ENCODE measurements at regions not wholly inside any gene's neighbourhood (a gene's known extent, or its start where the extent isn't known, plus 50 kb on each side); places are given as distances from the start of the nearest gene placed in this dataset.
"Not testable (repeated sequence)": the region's sequence is repeated elsewhere in the genome, so short reads cannot be mapped to it uniquely, and the experiment has no call there.

DNA sequence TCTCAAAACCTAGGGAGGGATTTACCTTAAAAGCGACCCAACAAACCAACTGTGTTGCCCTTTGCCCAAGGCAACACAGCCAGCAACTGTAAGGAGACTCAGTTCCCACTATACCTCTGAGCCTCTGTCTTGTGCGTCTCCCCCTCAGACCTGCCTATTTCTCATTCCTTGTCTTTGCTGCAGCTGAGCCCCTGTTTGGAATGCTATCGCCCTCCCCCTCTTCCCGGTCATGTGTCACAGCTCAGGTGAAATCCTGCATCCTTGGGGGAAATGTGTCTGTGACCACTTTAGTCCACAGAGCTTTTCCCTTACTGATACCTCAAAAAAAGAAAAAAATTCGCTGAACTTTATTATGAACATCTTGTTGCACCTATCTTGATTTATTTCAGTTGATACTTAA, 52.0 kb upstream of the LRIG1 start:
- in situ Hi-C loops (cut with MboI; ENCODE audit: low sequenced_read_pairs): no loop called here

DNA sequence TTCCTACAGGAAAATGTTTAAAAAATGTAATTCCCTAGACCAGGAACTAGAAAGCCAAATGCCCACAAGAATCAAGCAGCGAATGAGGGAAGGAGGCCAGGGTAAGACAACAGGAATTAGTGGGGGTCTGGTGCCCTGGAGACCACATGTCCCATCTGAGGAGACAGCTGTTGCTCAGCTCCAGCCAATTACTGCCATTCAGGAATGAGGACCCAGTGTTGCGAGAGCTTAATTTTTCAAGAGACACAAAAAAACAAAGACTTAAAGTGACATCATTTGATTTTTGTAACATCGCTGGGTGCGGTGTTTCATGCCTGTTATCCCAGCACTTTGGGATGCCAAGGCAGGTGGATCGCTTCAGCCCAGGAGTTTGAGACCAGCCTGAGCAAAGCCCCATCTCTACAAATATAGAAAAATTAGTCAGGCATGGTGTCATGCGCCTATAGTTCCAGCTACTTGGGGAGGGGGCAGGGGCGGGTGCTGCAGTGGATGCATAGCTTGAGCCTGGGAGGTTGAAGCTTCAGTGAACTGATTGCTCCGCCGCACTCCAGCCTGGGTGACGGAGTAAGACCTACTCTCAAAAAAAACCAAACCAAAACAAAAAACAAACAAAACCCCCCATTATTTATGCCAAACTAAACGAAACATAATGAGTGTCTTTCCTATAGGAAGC, 52.8 kb upstream of the LRIG1 start:
- in situ Hi-C loops (cut with MboI; ENCODE audit: low sequenced_read_pairs): no loop called here

DNA sequence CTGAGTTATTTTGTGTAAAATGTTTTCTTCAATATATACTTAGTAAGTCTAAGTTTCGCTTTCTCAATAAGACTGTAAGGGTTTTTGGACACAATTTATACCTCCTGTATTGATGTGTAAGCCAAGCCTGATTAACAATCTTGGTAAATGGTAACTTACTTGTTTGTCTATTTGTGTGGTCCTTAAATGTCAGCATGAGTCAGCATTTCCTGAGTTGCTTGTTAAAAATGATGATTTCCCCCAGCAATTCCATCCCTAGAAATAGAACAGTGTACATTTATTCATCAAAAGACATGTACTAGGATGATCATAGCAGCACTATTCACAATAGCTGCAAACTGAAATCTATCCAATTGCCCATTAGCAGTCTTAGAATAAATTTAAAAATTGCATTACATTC, 53.4 kb upstream of the LRIG1 start:
- in situ Hi-C loops (cut with MboI; ENCODE audit: low sequenced_read_pairs): no loop called here

DNA sequence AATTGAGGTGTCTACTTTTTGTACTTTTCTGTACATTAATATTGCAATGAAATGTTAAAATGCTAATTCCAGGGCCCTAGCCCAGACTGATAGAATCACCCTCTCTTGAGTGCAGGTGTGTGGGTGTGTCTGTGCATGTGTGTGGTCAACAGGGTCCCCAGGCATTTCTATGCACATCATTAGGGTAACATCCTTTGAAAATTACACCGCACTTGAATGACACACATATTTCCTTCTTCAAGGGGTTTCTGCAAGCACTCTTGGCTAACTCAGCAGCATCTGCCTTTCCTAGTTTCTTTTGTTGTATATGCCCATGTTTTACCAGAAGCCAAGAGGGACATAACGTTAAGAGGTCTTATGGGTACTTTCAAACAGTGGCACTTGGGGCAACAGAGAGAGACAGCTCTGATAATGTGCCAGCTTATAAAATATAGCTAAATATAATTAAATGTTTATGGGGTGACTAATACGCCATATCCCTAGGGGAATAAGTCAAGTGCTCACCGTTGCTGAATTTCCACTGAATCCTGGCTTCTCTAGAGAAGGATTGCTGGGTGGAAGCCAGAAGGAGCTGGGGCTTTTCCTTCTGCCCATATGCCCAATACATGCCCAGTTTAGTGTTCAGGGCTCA, 54.5 kb upstream of the LRIG1 start:
- in situ Hi-C loops (cut with MboI; ENCODE audit: low sequenced_read_pairs): no loop called here

DNA sequence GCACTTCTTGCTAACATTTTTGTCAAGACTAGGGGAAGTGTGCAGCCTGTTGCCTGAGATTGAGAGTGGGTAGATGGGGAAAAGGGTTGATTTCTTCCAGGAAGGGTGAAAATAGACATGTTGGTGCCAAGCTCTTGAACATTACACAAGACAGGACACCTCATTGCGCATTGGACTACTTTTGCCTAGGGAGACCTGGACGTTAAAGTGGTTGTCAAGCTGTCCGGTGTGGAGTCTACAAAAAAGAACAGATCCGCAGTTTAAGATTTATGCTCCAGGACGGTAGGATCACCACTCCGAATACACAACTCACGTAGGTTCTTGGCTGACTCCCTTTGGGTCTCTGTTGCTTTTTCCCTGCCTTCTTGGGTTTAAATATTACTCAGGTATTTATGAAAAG, 56.3 kb upstream of the LRIG1 start:
- in situ Hi-C loops (cut with MboI; ENCODE audit: low sequenced_read_pairs): no loop called here

DNA sequence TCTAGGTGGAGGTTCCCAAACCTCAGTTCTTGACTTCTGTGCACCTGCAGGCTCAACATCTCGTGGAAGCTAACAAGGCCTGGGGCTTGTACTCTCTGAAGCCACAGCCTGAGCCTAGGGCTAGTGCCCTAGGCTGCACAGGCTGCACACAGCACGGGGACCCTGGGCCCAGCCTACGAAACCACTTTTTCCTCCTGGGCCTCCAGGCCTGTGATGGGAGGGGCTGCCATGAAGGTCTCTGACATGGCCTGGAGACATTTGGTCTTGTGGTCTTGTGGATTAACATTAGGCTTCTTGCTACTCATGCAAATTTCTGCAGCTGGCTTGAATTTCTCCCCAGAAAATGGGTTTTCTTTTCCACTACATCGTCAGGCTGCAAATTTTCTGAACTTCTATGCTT, 59.1 kb upstream of the LRIG1 start:
- in situ Hi-C loops (cut with MboI; ENCODE audit: low sequenced_read_pairs): not testable (repeated sequence)

DNA sequence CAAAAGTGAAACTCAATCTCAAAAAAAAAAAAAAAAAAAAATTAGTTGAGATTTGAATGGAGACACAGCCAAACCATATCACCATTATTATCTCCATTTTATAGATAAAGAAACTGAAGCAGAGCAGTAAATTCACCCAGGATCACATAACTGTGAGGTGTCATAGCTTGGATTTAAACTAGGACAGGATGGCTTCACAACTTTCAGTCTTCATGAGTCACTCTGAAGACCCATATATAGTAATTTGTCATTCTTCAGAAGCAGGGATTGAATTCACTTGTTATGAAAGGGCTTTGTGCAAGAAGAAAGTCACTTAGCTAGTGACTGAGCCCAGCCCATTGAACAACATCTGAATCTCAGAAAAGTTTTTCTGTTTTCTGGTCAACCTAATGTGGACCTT, 60.5 kb upstream of the LRIG1 start:
- in situ Hi-C loops (cut with MboI; ENCODE audit: low sequenced_read_pairs): no loop called here

DNA sequence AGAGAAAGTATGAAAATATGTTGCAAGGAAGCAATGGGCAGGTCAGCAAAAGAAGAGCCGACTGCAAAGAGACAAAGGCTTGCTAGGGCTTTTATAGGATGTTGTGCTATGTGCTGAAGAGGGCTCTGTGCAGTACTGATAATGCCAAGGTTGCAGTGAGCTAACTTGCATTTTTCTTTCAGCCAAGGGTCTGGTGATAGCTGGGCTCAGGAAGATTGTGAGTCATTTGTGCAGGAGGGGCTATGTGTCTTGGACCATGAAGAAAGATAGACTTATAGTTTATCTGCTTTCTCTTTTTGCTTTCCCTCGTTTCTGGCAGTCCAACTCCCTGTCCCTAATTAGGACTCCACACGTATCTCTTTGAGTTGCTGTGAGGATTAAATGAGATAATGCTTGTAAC, 64.5 kb upstream of the LRIG1 start:
- in situ Hi-C loops (cut with MboI; ENCODE audit: low sequenced_read_pairs): no loop called here

DNA sequence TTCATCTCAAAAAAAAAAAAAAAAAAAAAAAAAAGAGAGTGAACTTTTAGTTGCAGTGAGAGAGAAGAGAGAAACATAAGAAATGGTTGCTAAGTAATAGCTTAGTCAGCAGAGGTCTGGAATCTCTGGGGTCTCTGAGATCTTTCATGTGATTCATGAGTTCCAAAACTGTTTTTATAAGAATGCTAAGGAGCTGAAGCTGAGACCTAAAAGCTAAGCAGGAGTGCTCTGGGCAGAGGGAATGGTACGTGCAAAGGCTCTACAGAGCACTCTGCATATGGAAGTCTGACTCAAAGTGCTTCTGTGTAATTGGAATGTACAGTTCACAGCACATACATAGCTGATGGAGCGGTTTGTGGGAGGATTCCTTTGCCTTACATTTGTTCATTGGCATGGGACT, 66.3 kb upstream of the LRIG1 start:
- in situ Hi-C loops (cut with MboI; ENCODE audit: low sequenced_read_pairs): no loop called here

DNA sequence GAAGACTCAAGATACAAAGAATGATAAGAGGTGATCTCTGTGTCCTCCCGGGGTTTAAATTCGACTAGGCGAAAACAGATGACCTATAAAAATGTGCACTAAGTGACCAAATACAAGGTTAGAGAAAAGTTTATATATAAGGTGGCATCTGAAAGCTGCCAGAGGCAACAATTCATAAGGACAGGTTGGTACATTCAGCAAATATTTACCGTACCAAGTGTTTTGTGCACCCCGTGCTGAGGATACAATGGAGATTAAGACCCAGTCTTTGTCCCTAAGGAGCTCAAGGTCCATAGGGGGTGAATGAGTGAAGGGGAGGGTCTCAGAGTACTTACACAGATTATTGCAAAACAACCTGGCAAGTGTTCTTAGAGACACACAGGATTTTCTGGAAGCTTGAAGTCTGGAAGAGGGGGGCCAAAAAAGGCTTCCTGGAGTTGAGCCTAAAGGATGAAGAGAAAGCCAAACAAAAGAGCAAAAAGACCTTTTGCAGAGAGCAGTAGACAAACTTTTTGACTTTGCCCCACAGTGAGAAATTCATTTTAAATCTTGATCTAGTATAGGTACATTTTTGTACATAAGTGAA, 71.4 kb upstream of the LRIG1 start:
- in situ Hi-C loops (cut with MboI; ENCODE audit: low sequenced_read_pairs): no loop called here

DNA sequence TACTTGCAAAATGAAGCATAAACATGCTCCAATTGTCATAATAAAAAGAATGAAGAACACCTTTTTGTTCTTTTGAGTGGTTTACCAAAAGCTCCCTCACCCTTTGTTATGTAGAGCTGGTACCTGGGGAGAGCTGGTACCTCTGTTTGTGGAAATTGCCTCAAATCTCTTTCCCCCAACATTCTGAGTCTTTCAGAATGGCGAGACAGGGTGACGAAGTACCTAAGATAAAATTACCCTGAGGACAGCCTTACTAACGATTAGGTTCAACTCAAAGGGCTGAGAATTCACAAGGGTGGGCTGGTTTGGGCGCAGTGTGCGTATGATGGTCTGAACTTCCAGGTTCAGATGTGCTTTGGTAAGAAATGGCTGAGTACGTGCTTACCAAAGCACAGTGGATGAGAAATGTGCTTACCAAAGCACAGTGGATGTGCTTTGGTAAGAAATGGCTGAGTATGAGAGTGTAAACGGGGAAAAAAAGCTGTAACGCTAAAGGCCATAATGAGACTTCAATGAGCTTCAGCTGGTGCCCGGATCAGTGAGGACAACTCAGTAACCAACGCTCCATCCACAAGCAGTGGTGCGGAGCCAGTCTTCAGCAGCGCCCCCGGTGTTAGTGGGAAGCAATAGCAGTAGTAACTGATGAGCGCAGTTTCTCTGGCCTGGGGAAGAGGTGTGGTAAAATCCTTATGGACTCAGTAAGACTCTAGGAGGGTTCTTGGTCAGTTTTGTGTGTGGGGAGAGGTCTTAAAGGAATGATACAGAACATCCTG, 72.3 kb upstream of the LRIG1 start:
- in situ Hi-C loops (cut with MboI; ENCODE audit: low sequenced_read_pairs): no loop called here

DNA sequence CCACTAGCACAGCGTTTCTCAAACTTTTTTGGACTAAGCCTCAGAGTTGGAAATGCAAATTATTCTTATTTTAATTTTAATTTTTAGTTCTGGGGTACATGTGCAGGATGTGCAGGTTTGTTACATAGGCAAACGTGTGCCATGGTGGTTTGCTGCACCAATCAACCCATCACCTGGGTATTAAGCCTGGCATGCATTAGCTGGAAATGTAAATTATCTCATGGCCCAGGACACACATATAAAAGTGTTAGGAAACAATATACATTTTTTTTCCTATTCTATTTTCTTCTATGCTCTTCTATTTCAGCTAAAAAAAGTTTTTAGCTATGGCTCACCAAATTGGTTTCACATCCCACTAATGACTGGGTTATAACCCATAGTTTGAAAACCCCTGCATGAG, 73.3 kb upstream of the LRIG1 start:
- in situ Hi-C loops (cut with MboI; ENCODE audit: low sequenced_read_pairs): no loop called here

DNA sequence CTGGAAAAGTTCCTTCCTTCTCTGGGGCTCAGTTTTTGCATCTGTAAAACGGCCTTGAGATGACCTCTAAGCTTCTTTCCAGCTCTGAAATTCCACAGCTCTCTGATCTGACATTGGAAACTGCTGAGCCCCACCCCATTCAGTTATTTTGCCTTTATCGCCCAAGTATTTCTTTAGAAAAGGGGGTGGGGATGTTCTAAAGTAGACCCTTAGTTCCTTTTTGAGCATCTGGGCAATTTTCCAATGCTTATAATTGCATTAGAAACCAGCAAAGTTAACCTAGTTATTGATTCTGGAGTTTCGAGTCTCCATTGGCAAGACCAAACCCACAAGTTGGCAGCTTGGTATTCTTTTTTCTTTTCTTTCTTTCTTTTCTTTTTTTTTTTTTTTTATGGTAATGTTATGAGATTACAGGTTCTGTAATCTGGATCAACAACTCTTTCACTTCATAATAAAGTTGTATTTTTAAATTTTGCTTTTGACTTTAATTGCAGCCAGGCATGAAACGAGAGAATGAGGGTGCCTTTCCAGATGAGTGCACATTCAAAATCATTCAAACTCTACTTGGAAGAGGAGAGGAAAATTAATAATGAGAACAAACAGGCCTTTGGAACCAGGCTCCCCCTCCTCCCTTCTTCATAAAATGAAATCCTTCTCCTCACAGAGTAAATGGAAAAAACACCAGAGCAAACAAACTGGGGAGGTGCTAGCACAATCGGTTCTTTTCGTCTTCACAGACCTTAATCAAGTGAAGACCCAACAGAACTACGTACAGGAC, 76.8 kb upstream of the LRIG1 start:
- in situ Hi-C loops (cut with MboI; ENCODE audit: low sequenced_read_pairs): no loop called here

DNA sequence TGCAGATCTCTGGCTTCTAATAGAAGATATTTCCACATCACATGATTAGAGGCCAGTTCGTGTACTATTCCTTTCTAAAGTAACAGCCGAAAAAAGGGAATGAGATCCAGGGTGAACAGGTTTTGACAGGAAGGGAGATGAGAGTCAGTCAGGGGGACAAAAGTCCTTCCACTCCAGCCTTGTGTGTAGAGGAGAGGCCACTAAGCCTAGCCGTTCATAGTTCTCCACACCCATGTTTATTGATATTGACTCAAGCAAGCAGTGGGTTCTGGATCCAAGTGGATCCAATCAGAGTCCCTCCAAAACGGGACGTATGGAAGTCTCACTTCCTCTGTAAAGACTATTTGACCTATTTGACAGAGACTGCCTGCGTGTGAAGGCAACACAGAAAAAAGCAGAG, 80.4 kb upstream of the LRIG1 start:
- in situ Hi-C loops (cut with MboI; ENCODE audit: low sequenced_read_pairs): no loop called here

DNA sequence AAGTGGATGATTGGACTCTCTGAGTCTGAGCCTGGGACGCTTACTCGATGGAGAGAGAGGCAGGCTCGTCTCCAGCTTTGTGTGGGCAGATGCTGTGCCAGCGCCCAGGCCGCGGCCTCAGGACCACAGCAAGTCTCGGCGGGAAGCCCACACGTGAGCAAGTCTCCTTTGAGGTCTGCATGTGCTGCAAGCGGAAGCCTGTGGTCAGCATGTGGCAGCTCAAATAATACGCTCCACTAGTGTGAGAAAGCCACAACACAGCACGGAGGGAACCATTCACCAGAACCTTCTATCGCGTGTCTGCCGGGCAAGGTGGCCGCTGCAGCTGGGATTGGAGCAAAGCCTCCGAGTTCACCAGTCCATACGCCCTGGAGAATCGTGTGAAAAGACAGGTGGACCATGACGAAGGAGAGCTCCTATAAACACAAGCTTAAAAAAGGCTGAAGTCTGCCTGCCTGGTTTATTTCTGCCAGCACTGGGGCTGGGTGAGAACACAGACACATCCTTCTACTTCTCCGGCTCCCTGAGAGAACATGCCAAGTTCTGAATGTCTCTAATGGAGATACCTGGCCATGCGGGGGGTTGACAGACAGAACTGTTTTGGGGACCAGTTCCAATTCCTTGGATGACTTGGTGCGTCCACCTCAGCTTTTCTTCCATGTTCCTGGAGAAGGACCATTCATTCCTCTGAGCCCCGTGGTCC, 82.0 kb upstream of the LRIG1 start:
- in situ Hi-C loops (cut with MboI; ENCODE audit: low sequenced_read_pairs): no loop called here

DNA sequence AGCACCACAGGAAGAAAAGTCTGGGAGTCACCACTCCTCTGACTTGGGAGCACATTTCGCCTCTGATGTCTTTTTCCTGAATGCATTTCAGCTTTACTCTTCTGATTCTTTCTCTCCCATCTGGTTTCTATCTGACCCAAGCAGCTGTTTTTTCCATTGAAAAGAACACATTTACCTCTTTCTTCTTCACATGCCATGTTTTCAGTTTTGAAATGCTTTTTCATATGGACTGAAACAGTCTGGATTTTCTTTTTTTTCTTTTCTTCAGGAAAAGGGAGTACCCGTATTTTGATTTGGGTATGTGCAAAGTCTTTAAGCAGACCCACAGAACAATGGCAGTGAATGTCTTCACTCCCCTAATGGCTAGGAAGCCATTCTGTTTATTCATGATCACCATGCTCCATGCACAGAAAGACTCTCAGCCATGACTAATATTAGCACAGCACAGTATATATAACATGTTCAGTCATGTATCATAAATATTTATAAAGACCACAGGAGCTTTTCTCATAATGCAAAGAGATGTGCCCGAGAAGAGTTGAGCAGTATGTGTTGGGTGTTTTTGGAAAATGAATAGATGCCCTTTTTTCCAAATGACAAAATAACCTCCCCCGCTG, 82.7 kb upstream of the LRIG1 start:
- in situ Hi-C loops (cut with MboI; ENCODE audit: low sequenced_read_pairs): no loop called here

DNA sequence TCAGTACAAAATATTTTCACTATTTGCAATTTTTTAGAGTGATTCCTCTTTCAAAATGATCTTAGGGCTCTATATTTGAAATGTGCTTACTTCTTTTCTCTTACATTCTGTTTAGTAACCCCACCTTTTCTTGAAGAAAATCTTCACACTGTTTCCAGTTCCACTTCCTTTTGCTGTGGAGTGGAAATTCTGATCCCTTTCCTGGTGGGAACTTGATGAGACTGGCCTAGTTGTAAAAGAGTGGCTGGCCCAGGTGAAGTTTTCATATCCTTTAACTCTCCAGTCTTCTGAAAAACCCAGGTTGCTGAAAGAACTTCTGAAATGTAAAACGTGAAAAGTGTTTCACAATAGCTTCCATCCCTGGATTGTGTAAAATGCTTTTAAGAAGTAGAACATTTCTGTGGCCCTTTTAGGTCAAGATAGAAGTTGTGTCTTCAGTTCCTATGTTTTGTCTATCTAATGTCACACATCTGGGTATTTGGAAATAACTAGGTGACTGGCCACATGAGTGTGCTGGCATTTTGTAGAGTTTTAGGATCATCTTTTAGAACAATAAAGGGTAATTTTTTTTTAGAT, 84.8 kb upstream of the LRIG1 start:
- in situ Hi-C loops (cut with MboI; ENCODE audit: low sequenced_read_pairs): no loop called here

DNA sequence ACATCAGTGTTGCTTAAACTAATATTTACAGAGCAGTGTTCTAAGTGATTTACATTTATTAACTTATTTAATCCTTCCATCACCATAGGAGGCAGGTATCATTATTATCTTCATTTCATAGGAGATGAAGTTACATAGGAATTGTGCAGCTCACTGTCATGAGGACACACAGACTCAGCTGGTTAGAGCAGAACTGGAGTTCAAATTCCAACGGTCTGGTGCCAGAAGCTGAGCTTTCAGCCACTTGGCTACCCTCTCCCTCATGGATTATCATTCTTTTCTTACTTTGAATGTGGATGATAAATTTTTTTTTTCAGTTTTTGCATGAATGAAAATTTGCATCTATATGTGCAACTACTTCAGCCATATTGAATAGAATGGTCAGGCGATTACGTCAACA, 86.0 kb upstream of the LRIG1 start:
- in situ Hi-C loops (cut with MboI; ENCODE audit: low sequenced_read_pairs): no loop called here

DNA sequence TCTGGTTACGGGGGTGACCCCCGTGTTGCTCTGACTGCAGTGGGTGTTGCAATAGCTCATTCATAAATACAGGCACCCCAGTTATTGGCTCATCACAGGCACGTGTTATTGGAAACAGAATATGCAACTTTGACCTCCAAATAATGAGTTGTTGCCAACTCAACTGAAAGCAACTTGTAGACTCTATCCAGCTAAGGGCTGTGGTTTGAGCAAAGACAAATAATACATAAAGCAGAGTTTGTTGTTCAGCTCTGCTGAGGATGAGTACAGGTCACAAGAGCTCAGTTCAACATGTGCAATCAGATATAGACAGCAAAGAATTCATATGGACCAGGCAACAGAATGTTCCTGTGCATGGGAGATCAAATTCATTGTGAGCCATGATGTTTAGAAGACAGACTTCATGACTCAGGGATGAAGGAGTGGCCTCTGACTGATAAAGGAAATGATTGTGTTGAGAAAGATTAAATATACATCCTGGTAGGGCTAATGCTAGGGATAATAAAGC, 87.6 kb upstream of the LRIG1 start:
- in situ Hi-C loops (cut with MboI; ENCODE audit: low sequenced_read_pairs): no loop called here

Data from HL-60/S4 treated with retinoic acid at 250 ng/mL for 4 days and 3 days (cell line).